CD1c-positive myeloid dendritic cell (primary cell): ENCODE measurements at regions not wholly inside any gene's neighbourhood (a gene's known extent, or its start where the extent isn't known, plus 50 kb on each side); places are given as distances from the start of the nearest gene placed in this dataset.
A peak's percentile ranks its signal among the peaks of the same experiment; 100 is the strongest.

ENCODE experiments used
- DNase-seq: peaks from one replicate; pipeline ENCODE4 v3.0.0-alpha.2; 2016; ENCODE audit errors: extremely low spot score

GRCh38 chr5:96072138-96072790 is 110.6 kb upstream of the ELL2 start:
- no peak for DNase-seq

- peak; percentile 39 for DNase-seq
Measured at GRCh38 chr5:96070622-96071225, 109.1 kb upstream of the ELL2 start.

GRCh38 chr5:96067894-96068614 is 106.4 kb upstream of the ELL2 start:
- no peak for DNase-seq

GRCh38 chr5:96067251-96067650 is 105.6 kb upstream of the ELL2 start:
- DNase-seq, result no peak

GRCh38 chr5:96066386-96066719 is 104.7 kb upstream of the ELL2 start:
- DNase-seq, result no peak

- DNase-seq, result no peak
Measured at GRCh38 chr5:96065685-96066385, 104.2 kb upstream of the ELL2 start.

- no peak for DNase-seq
Measured at GRCh38 chr5:96064877-96065276, 103.2 kb upstream of the ELL2 start.

GRCh38 chr5:96062836-96063235 is 101.2 kb upstream of the ELL2 start:
- DNase-seq, result no peak

GRCh38 chr5:96058084-96058483 is 96.4 kb upstream of the ELL2 start:
- DNase-seq, result no peak

- DNase-seq, result peak; percentile 32
Measured at GRCh38 chr5:96054311-96055030, 92.8 kb upstream of the ELL2 start.

GRCh38 chr5:96053063-96053735 is 91.5 kb upstream of the ELL2 start:
- no peak for DNase-seq

- DNase-seq, result no peak
Measured at GRCh38 chr5:96052374-96052773, 90.7 kb upstream of the ELL2 start.

GRCh38 chr5:96051401-96051830 is 89.8 kb upstream of the ELL2 start:
- no peak for DNase-seq

- no peak for DNase-seq
Measured at GRCh38 chr5:96050273-96050880, 88.7 kb upstream of the ELL2 start.

GRCh38 chr5:96049398-96050272 is 88.0 kb upstream of the ELL2 start:
- no peak for DNase-seq

GRCh38 chr5:96048763-96049162 is 87.1 kb upstream of the ELL2 start:
- DNase-seq, result no peak

GRCh38 chr5:96045888-96046287 is 84.2 kb upstream of the ELL2 start:
- DNase-seq, result no peak

- DNase-seq, result peak; percentile 56
Measured at GRCh38 chr5:96043446-96043845, 81.8 kb upstream of the ELL2 start.

- DNase-seq, result no peak
Measured at GRCh38 chr5:96037128-96037527, 75.5 kb upstream of the ELL2 start.

GRCh38 chr5:96036301-96036700 is 74.7 kb upstream of the ELL2 start:
- no peak for DNase-seq
